DND-41 (cell line): ENCODE measurements at regions not wholly inside any gene's neighbourhood (a gene's known extent, or its start where the extent isn't known, plus 50 kb on each side); places are given as distances from the start of the nearest gene placed in this dataset.

ENCODE experiments used
- ATAC-seq: fragments of 200-7000 bp; cut with Tn5 transposase; 3 replicates; pipeline ENCODE4 v1.9.1; 2021; ENCODE audit warnings: low read depth; ENCODE audit not compliant: insufficient read depth
- DNase-seq: peaks from one replicate; pipeline ENCODE4 v3.0.0-alpha.2; 2020
- H2AFZ ChIP-seq: 2 replicates; pipeline ENCODE4 v1.6.0; 2012; ENCODE audit warnings: low read depth, low read length
- H3K27ac ChIP-seq: 2 replicates; pipeline ENCODE4 v1.5.1; 2012; ENCODE audit warnings: low read length, inconsistent platforms
- H3K27me3 ChIP-seq: fragments of 200-600 bp; sonication (generic); 2 replicates; pipeline ENCODE4 v1.6.0; 2012; ENCODE audit warnings: low read length, mild to moderate bottlenecking, inconsistent platforms; ENCODE audit not compliant: insufficient read depth, poor library complexity
- H3K36me3 ChIP-seq: 2 replicates; pipeline ENCODE4 v1.5.1; 2012; ENCODE audit warnings: low read length, inconsistent platforms; ENCODE audit not compliant: insufficient read depth
- H3K4me1 ChIP-seq: 2 replicates; pipeline ENCODE4 v1.5.1; 2012; ENCODE audit warnings: mild to moderate bottlenecking, low read length; ENCODE audit not compliant: insufficient read depth
- H3K4me2 ChIP-seq: 2 replicates; pipeline ENCODE4 v1.6.0; 2012; ENCODE audit warnings: mild to moderate bottlenecking, moderate library complexity, low read length, inconsistent platforms; ENCODE audit not compliant: insufficient read depth
- H3K4me3 ChIP-seq, 2 experiments: fragments of 200-600 bp in 1 of 2; shearing (Covaris generic) in 1 of 2; 2 replicates each; pipeline ENCODE4 v1.5.1; 2012 to 2016; ENCODE audit warnings: inconsistent platforms in 2 of 2, low read length in 2 of 2, mild to moderate bottlenecking in 2 of 2, low read depth in 1 of 2, moderate library complexity in 1 of 2
- H3K79me2 ChIP-seq: 2 replicates; pipeline ENCODE4 v1.6.0; 2012; ENCODE audit warnings: low read length, inconsistent platforms; ENCODE audit not compliant: insufficient read depth
- H3K9ac ChIP-seq: 2 replicates; pipeline ENCODE4 v1.6.0; 2012; ENCODE audit warnings: low read depth, mild to moderate bottlenecking, inconsistent platforms, low read length, moderate library complexity
- H3K9me3 ChIP-seq: 2 replicates; pipeline ENCODE4 v1.5.1; 2012; ENCODE audit warnings: low read length, moderate library complexity, mild to moderate bottlenecking, inconsistent platforms; ENCODE audit not compliant: insufficient read depth, severe bottlenecking
- H4K20me1 ChIP-seq: 2 replicates; pipeline ENCODE4 v1.6.0; 2012; ENCODE audit warnings: low read length; ENCODE audit not compliant: insufficient read depth
- CTCF ChIP-seq: IDR thresholded peaks from 2 replicates; pipeline ENCODE4 v1.5.1; 2012; ENCODE audit warnings: borderline replicate concordance, low read length, moderate library complexity, mild to moderate bottlenecking; ENCODE audit not compliant: poor library complexity, severe bottlenecking; ENCODE audit errors: extremely low read depth
- EZH2 ChIP-seq: IDR thresholded peaks from 3 replicates; pipeline ENCODE4 v1.6.1; 2012; ENCODE audit warnings: borderline replicate concordance, low read depth, mild to moderate bottlenecking, moderate library complexity, low read length, inconsistent platforms; ENCODE audit not compliant: severe bottlenecking

- Histone ChIP-seq H3K79me2 (no peaks in the 10 kb centered on the region), H3K4me1 (no peaks in the 10 kb centered on the region), H3K36me3 (no peaks in the 10 kb centered on the region), H3K27ac (no peak overlapping the region), H4K20me1 (no peaks in the 10 kb centered on the region), H3K4me3 (no peak overlapping the region), H3K9me3 (no peaks in the 10 kb centered on the region), H2AFZ (no peak overlapping the region), H3K4me2 (no peak overlapping the region), H3K27me3 (no peaks in the 10 kb centered on the region), H3K9ac (no peak overlapping the region)
- TF ChIP-seq CTCF: no peak
- no peak for TF ChIP-seq EZH2
- DNase-seq (no peak), ATAC-seq (no peak)
Observed at GRCh38 chr13:47230155-47230554, 333.3 kb upstream of the HTR2A start.

GRCh38 chr13:47226516-47226915 lies 329.7 kb upstream of the HTR2A start:
- Histone ChIP-seq H2AFZ (no peak overlapping the region), H3K9ac (no peak overlapping the region), H3K4me1 (no peaks in the 10 kb centered on the region), H3K4me2 (no peak overlapping the region), H3K4me3 (no peak overlapping the region), H4K20me1 (no peaks in the 10 kb centered on the region), H3K9me3 (no peaks in the 10 kb centered on the region), H3K27ac (no peak overlapping the region), H3K79me2 (no peaks in the 10 kb centered on the region), H3K36me3 (no peaks in the 10 kb centered on the region), H3K27me3 (no peaks in the 10 kb centered on the region)
- DNase-seq (no peak), ATAC-seq (no peak)
- TF ChIP-seq EZH2 (no peak), CTCF (no peak)

GRCh38 chr13:47220453-47221140 lies 323.7 kb upstream of the HTR2A start:
- Histone ChIP-seq H3K4me3 (no peak overlapping the region), H3K27me3 (no peaks in the 10 kb centered on the region), H3K79me2 (no peaks in the 10 kb centered on the region), H3K4me2 (no peak overlapping the region), H3K4me1 (no peaks in the 10 kb centered on the region), H4K20me1 (no peaks in the 10 kb centered on the region), H3K36me3 (no peaks in the 10 kb centered on the region), H3K9ac (no peak overlapping the region), H3K27ac (no peak overlapping the region), H3K9me3 (no peaks in the 10 kb centered on the region), H2AFZ (no peak overlapping the region)
- ATAC-seq (no peak), DNase-seq (no peak)
- TF ChIP-seq EZH2 (no peak), CTCF (no peak)

GRCh38 chr13:47218611-47219010 lies 321.8 kb upstream of the HTR2A start:
- Histone ChIP-seq H3K9me3 (no peaks in the 10 kb centered on the region), H3K27ac (no peak overlapping the region), H4K20me1 (no peaks in the 10 kb centered on the region), H2AFZ (no peak overlapping the region), H3K4me2 (no peak overlapping the region), H3K9ac (no peak overlapping the region), H3K27me3 (no peaks in the 10 kb centered on the region), H3K4me3 (no peak overlapping the region), H3K36me3 (no peaks in the 10 kb centered on the region), H3K4me1 (no peaks in the 10 kb centered on the region), H3K79me2 (no peaks in the 10 kb centered on the region)
- TF ChIP-seq CTCF: no peak
- no peak for TF ChIP-seq EZH2
- ATAC-seq: no peak
- DNase-seq: no peak
